HG02763 (cell line): ENCODE measurements at regions not wholly inside any gene's neighbourhood (a gene's known extent, or its start where the extent isn't known, plus 50 kb on each side); places are given as distances from the start of the nearest gene placed in this dataset.
A peak's percentile ranks its signal among the peaks of the same experiment; 100 is the strongest.
"Not testable (repeated sequence)": the region's sequence is repeated elsewhere in the genome, so short reads cannot be mapped to it uniquely, and the experiment has no call there.

Source experiments
- ATAC-seq: cut with Tn5 transposase; IDR thresholded peaks from one replicate; pipeline ENCODE4 v1.9.1; 2021; ENCODE audit warnings: mild to moderate bottlenecking, moderate library complexity; ENCODE audit not compliant: unreplicated experiment

DNA sequence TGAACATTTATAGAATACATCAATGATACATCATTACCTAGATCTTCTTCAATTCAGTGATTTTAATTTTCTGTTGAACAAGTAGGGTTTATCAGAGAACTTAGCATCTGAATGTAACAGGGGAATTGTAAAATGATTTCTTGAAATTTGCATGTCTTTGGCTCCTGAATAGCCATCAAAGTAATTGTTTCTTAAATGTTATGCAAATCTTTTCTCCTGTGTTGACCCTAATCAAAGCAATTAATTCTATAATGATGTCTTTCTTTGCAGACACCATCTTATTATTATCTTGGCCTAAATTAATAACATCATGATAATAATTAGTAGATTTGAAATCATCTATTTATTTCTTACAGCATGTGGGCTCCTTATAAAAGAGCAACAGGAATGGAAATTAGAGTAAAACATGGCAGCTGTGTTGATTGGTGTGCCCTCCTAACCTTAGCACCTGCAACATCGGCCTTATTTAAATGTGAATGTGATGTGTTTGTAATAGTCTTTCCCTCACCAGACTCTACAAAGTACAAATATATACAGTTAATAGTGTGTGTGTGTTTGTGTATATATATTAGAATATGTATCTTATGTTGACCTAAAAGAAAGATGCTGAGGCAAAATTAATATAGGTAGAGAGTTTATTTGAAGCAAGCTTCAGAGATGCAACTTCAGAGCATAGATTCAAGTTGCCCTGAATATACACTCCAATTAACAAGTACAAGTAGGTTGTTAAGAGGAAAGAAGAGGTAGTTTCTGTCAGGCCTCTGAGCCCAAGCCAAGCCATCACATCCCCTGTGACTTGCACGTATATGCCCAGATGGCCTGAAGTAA lies 328.0 kb upstream of the TECRL start:
- ATAC-seq: no peak

- ATAC-seq: no peak
Measured at GRCh38 chr4:64729561-64729960, 320.3 kb upstream of the TECRL start.

DNA sequence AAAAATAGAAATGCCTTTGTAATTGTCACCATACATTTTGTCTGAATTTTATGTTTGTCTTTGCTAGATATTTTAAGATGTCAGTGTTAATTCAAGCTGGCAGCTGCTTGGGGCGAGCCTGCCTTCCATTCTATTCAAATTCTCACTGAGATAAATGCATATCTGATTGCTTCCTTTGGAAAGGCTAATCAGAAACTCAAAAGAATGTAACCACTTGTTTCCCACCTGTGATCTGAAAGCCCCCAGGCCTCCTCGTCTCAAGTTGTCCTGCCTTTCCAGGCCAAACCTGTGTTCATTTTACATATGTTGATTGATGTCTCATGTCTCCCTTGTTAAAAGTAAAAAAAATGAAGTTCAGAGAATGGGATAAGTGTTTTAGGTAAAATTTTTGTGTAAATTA lies 318.7 kb upstream of the TECRL start:
- no peak for ATAC-seq

- not testable (repeated sequence) for ATAC-seq
Measured at GRCh38 chr4:64727391-64727790, 318.1 kb upstream of the TECRL start.

DNA sequence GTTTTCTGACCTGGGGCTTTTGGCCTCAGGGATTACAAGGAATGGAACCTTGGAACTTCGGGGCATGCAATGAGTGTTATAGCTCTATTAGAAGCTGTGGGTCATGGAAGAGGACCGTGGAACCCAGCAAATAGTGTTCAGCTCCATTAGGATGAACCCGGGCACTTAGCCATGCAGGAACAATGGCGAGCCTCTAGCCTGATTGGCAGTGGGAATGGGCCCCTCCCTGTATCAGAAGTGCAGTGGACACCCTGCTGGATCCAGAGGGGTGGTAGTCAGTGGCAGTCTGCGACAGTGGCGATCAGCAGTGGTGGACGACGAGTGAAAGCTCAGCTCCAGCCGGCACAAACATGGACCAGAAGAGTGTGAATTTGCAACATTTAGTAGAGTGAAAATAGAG lies 315.4 kb upstream of the TECRL start:
- ATAC-seq: no peak

- ATAC-seq: no peak
Measured at GRCh38 chr4:64721106-64721505, 311.9 kb upstream of the TECRL start.

GRCh38 chr4:64718091-64718490 lies 308.8 kb upstream of the TECRL start:
- ATAC-seq: no peak

- ATAC-seq: no peak
Measured at GRCh38 chr4:64715741-64716140, 306.5 kb upstream of the TECRL start.

GRCh38 chr4:64713256-64713840 lies 304.1 kb upstream of the TECRL start:
- ATAC-seq: peak; percentile 65

DNA sequence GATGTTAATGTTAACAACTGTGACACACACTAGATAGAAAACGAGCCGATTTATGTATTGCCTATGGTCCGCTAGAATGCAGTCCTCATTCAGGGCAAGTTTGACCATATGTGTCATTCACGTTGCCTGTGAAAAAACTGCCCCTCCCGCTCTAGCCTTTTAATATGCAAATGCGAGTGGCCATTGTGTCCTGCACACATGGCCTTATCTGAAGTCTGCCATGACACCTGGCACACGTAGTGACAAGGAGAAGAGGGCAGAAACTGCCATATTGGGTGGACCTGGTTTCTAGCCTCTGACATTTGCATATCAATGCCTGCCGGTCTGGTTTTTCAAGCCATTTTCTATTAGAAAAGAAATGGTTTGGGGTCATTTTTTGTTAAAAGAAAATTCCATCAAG lies 303.3 kb upstream of the TECRL start:
- no peak for ATAC-seq

- ATAC-seq: no peak
Measured at GRCh38 chr4:64705989-64706388, 296.7 kb upstream of the TECRL start.

- no peak for ATAC-seq
Measured at GRCh38 chr4:64698171-64698570, 288.9 kb upstream of the TECRL start.

DNA sequence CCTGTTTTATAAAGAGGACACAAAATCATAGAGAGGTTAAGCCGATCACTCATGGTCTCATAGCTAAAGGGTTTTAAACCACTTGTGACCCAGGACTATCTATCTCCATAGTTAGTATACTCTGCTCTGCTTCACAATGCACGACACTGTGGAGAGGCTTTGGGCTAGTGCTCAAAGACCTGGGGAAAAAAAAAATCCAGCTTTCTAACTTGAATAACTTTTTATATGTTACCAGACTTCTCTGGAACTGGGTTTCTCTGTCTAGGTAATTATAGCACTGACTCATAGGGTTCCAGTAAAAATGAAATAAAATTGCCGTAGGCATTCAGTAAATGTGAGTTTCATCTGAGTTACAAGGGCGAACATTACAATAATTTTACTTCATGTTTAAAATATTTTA lies 273.7 kb upstream of the TECRL start:
- no peak for ATAC-seq

DNA sequence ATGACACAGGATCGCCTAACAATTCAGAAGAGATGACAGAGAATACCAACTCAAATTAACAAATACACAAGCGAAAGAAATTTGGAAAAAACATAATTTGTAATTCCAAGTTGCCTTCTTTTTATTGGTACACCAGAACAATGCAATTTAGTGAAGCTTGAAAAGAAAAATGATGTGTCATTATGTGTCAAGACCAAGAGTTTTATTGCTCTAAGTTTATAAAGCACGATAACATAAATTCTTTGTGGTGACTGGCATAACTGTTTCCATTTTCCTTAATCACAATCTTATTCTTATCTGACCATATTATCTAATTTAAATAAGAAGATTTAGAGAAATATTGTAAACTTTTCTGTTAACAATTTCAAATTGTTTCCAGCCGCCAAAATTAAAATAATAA lies 273.2 kb upstream of the TECRL start:
- no peak for ATAC-seq

- not testable (repeated sequence) for ATAC-seq
Measured at GRCh38 chr4:64673121-64673520, 263.9 kb upstream of the TECRL start.

- no peak for ATAC-seq
Measured at GRCh38 chr4:64670647-64671046, 261.4 kb upstream of the TECRL start.

DNA sequence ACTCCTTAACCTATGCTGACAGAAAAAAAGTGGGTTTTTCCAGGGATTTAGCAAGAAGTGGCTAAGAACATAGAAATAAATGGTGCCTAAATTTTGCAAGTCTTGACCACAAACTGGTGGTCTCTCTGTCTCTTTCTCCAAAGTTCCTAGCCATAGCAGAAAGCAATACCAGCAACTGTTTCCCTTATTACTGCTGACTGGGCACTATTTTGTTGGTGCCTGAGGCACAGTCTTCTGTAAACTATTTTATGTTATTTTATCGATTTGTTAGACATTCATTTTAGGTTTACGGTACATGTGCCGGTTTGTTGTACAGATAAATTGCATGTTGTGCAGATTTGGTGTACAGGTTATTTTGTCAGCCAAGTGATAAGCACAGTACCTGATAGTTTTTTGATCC lies 234.6 kb upstream of the TECRL start:
- no peak for ATAC-seq

- no peak for ATAC-seq
Measured at GRCh38 chr4:64642936-64643335, 233.7 kb upstream of the TECRL start.

- ATAC-seq: not testable (repeated sequence)
Measured at GRCh38 chr4:64640402-64640801, 231.2 kb upstream of the TECRL start.

GRCh38 chr4:64625438-64625837 lies 216.2 kb upstream of the TECRL start:
- no peak for ATAC-seq

DNA sequence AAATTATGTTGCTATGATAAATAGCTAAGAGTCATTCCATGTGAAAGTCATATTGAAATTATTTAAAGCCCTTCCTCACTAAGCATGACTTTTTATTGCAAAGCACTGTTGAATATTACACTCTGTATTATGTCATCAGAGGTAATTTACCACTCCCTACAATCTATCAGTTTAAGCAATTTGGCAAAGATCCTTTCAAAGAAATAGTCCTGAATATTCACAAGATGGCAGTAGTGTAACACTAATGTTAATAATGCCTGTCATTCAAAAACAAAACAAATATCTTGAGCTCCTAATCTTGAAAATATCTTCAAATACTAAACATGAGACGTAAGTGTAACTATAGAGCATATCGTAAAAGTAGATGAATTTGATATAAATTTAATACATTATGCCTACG lies 208.6 kb upstream of the TECRL start:
- ATAC-seq: no peak

DNA sequence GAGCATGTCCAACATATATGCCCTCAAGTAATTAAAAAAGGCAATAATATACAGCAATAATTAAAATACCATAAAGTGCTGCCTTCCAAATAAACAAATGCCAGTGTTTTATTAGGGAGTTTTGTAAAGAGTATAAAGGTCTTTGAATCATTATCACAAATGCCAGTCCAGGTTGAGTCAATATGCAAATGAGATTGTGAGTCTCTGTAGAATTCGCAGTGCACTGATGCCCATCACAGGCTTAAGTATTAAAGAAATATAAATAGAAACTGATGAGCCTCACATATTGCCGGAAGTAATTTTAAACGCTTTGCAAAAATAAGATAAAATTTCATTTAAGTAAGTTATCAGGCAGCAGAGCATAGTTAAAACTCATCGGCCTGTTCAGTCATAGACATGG lies 205.0 kb upstream of the TECRL start:
- ATAC-seq: no peak

GRCh38 chr4:64613046-64613445 lies 203.8 kb upstream of the TECRL start:
- ATAC-seq: no peak
